Colonic mucosa (tissue), 4 donors: ENCODE measurements at regions not wholly inside any gene's neighbourhood (a gene's known extent, or its start where the extent isn't known, plus 50 kb on each side); places are given as distances from the start of the nearest gene placed in this dataset.
A peak's percentile ranks its signal among the peaks of the same experiment; 100 is the strongest.

Experiments
- DNase-seq: peaks from one replicate; pipeline ENCODE4 v3.0.0-alpha.2; 2020
- H3K27ac ChIP-seq: fragments of 200-600 bp; one replicate; pipeline ENCODE4 v1.8.0; 2021
- H3K27me3 ChIP-seq: fragments of 200-600 bp; one replicate; pipeline ENCODE4 v1.8.0; 2021
- H3K36me3 ChIP-seq: fragments of 200-600 bp; one replicate; pipeline ENCODE4 v1.8.0; 2021
- H3K4me1 ChIP-seq: fragments of 200-600 bp; one replicate; pipeline ENCODE4 v1.8.0; 2021; ENCODE audit warnings: mild to moderate bottlenecking
- H3K4me3 ChIP-seq: fragments of 200-600 bp; one replicate; pipeline ENCODE4 v1.8.0; 2021
- H3K9ac ChIP-seq, 2 donors: one replicate each; pipeline ENCODE4 v1.7.0; 2013; ENCODE audit warnings: control low read depth in 2 of 2, low read depth in 2 of 2, low read length in 2 of 2
- H3K9me3 ChIP-seq: fragments of 200-600 bp; one replicate; pipeline ENCODE4 v1.8.0; 2021
- CTCF ChIP-seq: fragments of 200-600 bp; IDR thresholded peaks from one replicate; pipeline ENCODE4 v1.8.0; 2022; ENCODE audit warnings: antibody characterized with exemption, mild to moderate bottlenecking
- intact Hi-C: fragments of 100-400 bp; cut with DNase I; formaldehyde crosslinking; loops from one replicate; pipeline ENCODE4 v1.14.1; 2022
- donor health status: healthy.
- donor health status: DM: no; HTN: no; CAD: no.
- donor health status: DM: no; HTN: no; CAD: no.

GRCh38 chr7:17506095-17506494 lies 207.6 kb downstream of the AHR start:
- Histone ChIP-seq H3K36me3 (no peaks in the 10 kb centered on the region), H3K27me3 (no peaks in the 10 kb centered on the region), H3K9ac (no peak overlapping the region), H3K9me3 (no peaks in the 10 kb centered on the region), H3K4me3 (no peak overlapping the region), H3K27ac (peak overlapping the region; percentile 23), H3K4me1 (no peaks in the 10 kb centered on the region)
- TF ChIP-seq CTCF: no peak
- DNase-seq: peak; percentile 83
- intact Hi-C loops: no loop called here

- intact Hi-C loops: no loop called here
- no peak overlapping the region for H3K4me3 ChIP-seq
- H3K9me3 ChIP-seq: no peaks in the 10 kb centered on the region
- H3K27me3 ChIP-seq: no peaks in the 10 kb centered on the region
- no peaks in the 10 kb centered on the region for H3K36me3 ChIP-seq
- H3K4me1 ChIP-seq: no peaks in the 10 kb centered on the region
- H3K27ac ChIP-seq: peak overlapping the region; percentile 23
- TF ChIP-seq CTCF: no peak
- H3K9ac ChIP-seq: no peak overlapping the region
- DNase-seq: no peak
Observed at GRCh38 chr7:17506596-17506995, 208.1 kb downstream of the AHR start.

GRCh38 chr7:17507717-17508116 lies 209.3 kb downstream of the AHR start:
- no peak for DNase-seq
- no peak overlapping the region for H3K27ac ChIP-seq
- H3K4me3 ChIP-seq: no peak overlapping the region
- TF ChIP-seq CTCF: no peak
- H3K9me3 ChIP-seq: no peaks in the 10 kb centered on the region
- no peaks in the 10 kb centered on the region for H3K27me3 ChIP-seq
- intact Hi-C loops: no loop called here
- no peaks in the 10 kb centered on the region for H3K36me3 ChIP-seq
- no peaks in the 10 kb centered on the region for H3K4me1 ChIP-seq
- H3K9ac ChIP-seq: no peak overlapping the region

GRCh38 chr7:17512181-17512675 lies 213.8 kb downstream of the AHR start:
- DNase-seq: no peak
- Histone ChIP-seq H3K36me3 (no peaks in the 10 kb centered on the region), H3K9me3 (no peaks in the 10 kb centered on the region), H3K4me1 (no peaks in the 10 kb centered on the region), H3K27me3 (no peaks in the 10 kb centered on the region), H3K9ac (no peak overlapping the region), H3K27ac (no peak overlapping the region), H3K4me3 (no peak overlapping the region)
- intact Hi-C loops: no loop called here
- TF ChIP-seq CTCF: no peak

GRCh38 chr7:17516771-17517170 lies 218.3 kb downstream of the AHR start:
- H3K27ac ChIP-seq: no peak overlapping the region
- no peaks in the 10 kb centered on the region for H3K27me3 ChIP-seq
- DNase-seq: no peak
- H3K36me3 ChIP-seq: no peaks in the 10 kb centered on the region
- H3K4me3 ChIP-seq: no peak overlapping the region
- no peak overlapping the region for H3K9ac ChIP-seq
- intact Hi-C loops: no loop called here
- H3K4me1 ChIP-seq: no peaks in the 10 kb centered on the region
- no peaks in the 10 kb centered on the region for H3K9me3 ChIP-seq
- TF ChIP-seq CTCF: no peak

GRCh38 chr7:17520941-17521340 lies 222.5 kb downstream of the AHR start:
- Histone ChIP-seq H3K9me3 (no peaks in the 10 kb centered on the region), H3K4me1 (no peaks in the 10 kb centered on the region), H3K4me3 (no peak overlapping the region), H3K27ac (no peak overlapping the region), H3K36me3 (no peaks in the 10 kb centered on the region), H3K9ac (no peak overlapping the region), H3K27me3 (no peaks in the 10 kb centered on the region)
- no peak for TF ChIP-seq CTCF
- no peak for DNase-seq
- intact Hi-C loops: no loop called here
